Activated T-helper 9 cell treated with anti-CD3 and anti-CD28 coated beads, Interleukin-2, amount 50 U/mL, for 16 hours (primary cell): ENCODE measurements at regions not wholly inside any gene's neighbourhood (a gene's known extent, or its start where the extent isn't known, plus 50 kb on each side); places are given as distances from the start of the nearest gene placed in this dataset.
"Not testable (repeated sequence)": the region's sequence is repeated elsewhere in the genome, so short reads cannot be mapped to it uniquely, and the experiment has no call there.

Source experiments
- DNase-seq: peaks from one replicate; pipeline ENCODE4 v3.0.0-alpha.2; 2020; ENCODE audit warnings: low read depth

- DNase-seq = not testable (repeated sequence)
Observed at GRCh38 chr19:30680399-30680798, 308.2 kb downstream of the ZNF536 start.

DNA sequence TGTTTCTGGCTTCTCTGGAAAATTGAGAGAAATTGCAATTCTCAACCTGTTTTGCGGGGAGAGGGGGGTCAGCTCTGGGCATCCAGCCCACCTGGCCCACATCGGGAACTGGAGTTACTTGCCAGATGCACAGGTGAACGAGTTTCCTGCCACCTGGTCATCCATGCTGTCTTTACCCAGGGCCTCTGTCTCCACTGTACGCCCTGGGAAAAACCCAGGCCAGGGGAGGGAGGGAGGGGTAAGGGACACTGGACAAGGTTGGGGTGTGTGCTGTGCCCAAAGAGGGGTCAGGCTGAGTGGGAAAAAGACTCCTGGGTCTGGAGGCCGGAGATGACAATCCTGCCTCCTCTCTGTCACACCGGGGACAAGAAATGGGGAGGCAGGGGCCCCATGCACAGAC is 307.6 kb downstream of the ZNF536 start:
- DNase-seq = no peak

- DNase-seq = no peak
Observed at GRCh38 chr19:30679153-30679702, 307.0 kb downstream of the ZNF536 start.

- DNase-seq = no peak
Observed at GRCh38 chr19:30678168-30678567, 306.0 kb downstream of the ZNF536 start.

GRCh38 chr19:30677702-30678101 is 305.5 kb downstream of the ZNF536 start:
- DNase-seq = no peak

DNA sequence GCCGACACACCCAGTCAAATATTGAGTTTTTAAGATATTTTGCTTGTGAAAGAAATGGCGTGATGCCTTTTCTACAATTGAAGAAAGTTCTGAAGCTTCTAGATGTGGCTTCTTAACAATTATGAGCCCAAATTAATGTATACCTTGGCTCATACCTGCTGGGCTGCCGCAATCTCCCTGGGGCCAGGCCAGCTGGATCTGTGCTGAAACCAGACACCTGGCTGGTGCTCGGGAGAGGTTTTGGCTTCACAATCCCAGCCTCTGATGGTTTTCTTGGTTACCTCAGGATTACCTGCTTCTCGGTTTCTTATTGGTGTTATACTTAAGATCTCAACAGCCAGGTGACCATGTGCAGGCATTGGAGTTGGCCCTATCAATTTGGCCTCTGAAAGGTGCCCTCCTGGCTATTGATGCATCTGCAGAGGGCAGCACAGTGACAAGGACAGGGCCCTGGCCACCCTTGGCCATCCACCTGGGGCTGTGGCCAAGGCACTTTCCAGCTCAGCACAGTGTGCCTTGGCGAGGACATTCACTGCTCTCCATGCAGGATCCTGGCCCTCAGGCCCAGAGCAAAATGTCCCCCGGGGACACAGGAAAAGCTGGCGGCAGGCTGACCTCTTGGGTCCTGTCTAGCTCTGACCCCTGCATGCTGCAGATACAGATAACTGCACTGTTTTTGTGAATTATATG is 305.0 kb downstream of the ZNF536 start:
- no peak for DNase-seq

DNA sequence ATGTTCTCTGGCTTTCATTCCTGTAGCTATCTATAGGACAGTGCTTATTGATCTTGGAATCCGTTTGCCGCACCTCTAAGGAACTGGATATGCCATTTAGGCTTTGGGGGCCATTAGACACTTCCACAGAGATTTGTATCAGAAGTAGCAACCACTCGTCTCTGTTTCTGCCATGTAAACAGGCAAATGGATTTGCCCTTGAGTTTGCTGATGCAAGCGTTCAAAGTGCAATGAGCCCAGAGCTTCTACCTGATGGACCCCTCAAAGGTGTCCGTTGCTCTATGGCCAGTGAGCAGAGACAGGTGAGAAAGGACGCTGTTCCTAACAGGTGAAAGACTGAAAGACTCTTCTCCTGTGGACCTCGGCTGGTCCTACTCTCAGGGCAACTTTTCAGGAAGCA is 302.9 kb downstream of the ZNF536 start:
- DNase-seq = no peak

- DNase-seq = no peak
Observed at GRCh38 chr19:30674656-30675055, 302.5 kb downstream of the ZNF536 start.

DNA sequence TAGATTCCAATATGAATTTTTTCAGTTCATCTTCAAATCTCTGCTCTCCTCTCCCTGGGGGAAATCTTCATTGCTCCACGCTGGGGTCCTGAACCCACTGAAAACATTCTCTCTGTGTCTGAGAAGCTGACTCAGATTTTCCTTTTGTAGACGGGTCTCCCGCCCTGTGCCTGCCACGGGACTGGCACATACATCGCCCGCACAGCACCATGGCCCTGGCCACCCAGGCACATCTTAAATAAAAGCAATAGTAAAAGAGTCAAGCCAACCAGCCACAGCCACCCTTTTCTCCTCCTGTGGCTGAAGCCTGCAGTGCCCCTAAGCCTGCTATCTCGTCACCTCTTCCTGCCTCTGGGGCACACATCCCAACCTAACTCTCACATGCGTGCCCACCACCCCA is 301.2 kb downstream of the ZNF536 start:
- DNase-seq = no peak

- DNase-seq = no peak
Observed at GRCh38 chr19:30672926-30673325, 300.7 kb downstream of the ZNF536 start.

GRCh38 chr19:30671622-30672051 is 299.5 kb downstream of the ZNF536 start:
- no peak for DNase-seq

DNA sequence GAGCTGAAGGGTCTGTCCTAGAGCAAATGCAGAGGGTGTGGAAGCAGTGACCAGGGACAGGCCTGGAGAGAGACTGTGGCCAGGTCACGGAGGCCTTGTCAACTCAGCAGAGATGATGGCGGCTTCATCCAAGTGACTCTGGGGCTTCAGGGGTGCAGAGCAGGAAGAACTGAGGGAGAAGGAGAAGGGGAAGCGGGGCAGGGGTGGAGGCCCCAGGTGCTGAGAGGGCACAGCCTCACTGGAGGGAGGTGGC is 299.1 kb downstream of the ZNF536 start:
- DNase-seq = no peak

- DNase-seq = no peak
Observed at GRCh38 chr19:30670562-30671366, 298.6 kb downstream of the ZNF536 start.

DNA sequence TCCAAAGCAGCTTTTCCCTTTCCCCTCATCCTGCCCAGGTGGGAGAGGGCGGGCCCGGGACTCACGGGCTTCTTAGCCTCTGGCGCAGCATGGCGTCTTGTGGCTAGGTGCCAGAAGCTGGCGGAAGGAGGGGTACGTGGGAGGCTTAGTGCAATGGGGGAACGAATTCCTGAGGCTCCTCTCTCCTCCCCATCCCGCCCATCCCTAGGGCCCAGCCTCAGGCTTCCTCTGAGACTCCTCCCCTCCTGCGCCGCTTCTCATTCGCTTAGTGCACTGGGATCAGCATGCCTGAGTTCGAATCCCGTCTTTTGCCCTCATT is 297.8 kb downstream of the ZNF536 start:
- DNase-seq = no peak

DNA sequence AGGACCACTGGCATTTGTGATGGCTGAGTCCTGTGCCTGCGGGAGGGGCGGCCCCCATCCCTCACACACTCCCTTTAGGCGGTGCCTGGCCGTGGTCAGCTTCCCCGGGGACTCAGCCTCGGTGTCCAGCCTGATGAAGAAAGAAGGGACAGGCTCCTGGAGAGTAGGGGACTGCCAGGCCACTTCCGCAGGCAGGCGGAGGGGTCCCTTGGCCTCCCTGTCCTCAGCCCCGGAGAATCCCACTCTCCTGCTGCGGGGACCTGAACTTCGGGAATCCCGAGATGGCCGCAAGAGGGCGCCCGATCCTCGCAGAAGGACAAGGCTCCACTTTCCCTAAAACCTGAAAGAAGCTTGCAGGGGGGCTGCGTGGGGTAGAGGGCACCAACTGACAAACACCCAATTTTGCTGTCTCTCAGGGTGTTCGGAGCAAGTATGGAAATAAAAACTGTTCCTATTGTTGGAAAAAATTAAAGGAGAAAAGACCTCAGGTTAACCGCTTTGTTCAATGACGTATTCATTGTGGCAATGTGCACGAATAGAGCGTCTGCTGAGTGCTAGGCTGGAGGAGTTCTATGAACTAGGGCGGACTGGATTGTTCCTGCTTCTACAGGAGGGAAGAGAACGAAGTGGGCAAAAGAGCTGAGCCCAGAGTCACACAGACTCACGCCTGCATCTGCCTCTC is 297.3 kb downstream of the ZNF536 start:
- peak; percentile 19 for DNase-seq

DNA sequence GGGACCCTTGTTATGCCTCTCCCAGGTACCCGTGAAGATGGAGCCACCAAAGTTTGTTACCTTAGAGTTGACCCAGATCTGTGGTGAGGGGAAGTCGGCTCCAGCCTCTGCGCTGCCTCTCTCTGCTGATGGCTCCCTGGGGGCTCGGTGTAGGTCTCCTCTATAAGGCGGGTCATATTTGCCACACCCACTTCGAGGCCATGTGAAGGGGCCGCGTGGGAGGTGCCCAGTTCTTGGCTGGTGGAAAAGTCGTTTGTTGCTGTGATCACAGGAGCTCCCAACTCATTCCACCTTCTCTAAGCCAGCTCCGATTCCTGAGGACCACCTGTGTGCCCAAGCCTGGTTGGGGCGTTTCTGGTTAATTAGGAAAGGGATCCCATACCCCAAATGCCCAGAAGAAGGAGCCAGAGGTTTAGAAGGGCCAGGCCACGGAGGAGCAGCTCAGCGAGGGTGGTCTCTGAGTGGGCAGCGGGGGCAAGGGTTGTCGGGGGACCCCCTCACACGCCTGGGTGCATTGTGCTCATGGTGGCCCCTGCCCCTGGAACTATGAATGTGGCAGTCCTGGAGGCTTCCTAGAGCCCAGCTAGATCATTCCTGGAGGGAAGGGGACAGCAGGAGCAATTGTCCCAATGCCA is 296.5 kb downstream of the ZNF536 start:
- DNase-seq = no peak

GRCh38 chr19:30667746-30668145 is 295.6 kb downstream of the ZNF536 start:
- DNase-seq = no peak

DNA sequence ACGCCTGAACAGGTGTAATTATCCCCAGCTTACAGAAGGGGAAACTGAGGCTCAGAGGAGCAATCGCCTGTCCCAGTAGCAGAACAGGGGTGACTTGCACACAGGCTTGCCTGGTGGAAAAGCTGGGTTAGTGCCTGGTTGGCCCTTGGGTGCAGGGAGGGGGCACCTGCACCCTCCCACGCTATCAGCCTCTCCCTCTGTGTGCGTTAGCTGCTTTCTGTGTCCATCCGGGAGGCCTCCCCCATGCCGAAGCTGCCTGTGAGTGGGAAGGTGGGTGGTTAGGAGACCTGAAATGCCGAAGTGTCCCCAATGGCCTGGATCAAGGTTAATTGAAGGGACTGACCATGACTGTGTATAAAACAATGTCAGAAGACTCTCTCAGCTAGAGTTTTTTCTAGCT is 295.0 kb downstream of the ZNF536 start:
- no peak for DNase-seq

- DNase-seq = no peak
Observed at GRCh38 chr19:30666301-30666803, 294.2 kb downstream of the ZNF536 start.

DNA sequence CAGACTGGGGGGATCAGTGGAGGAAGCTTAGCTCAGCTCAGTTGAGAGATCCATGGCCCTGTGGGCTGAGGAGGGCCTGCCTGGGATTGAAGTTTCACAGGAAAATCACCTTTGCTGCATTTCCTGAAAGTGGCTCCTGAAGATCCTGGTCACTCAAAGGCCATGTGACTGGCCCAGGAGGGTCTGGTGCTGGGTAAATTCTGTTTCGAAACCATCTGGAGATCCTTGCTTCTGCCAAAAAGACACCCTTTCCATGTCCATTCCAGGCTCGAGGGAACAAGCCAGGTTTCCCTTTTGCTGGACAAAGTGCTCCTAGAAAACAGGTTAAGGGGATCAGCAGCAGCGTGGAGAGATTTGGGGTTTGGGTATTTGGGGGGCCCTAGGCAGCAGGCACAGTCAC is 293.3 kb downstream of the ZNF536 start:
- DNase-seq = no peak

DNA sequence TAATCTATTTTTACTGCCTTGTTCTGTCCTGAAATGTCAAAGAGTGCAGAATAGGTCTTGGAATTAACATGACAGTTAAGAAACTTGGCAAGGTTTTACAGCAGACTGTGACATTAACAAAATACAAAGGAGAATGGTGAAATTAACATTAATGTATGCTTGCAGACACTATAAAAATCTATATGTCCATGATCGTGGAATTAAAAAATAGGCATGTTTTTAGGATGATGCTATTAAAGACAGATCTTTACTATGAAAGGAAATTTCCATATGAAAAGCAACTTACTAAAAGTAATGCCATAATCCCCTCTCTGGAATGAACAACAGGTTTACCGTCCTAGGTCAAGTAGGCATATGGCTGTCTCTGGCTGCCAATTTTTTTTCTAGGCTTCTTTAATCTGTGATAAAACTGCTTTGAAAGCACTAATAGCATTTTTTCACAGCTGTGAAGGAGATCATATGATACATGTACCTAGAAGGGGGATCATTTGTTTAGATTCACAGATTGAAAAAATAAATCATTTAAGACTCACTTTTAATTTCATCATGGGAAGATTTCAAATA is 291.5 kb downstream of the ZNF536 start:
- no peak for DNase-seq

- DNase-seq = no peak
Observed at GRCh38 chr19:30662211-30662861, 290.2 kb downstream of the ZNF536 start.
